AG20443 (cell line): ENCODE measurements at regions not wholly inside any gene's neighbourhood (a gene's known extent, or its start where the extent isn't known, plus 50 kb on each side); places are given as distances from the start of the nearest gene placed in this dataset.
"Not testable (repeated sequence)": the region's sequence is repeated elsewhere in the genome, so short reads cannot be mapped to it uniquely, and the experiment has no call there.

Experiments
- DNase-seq: peaks from one replicate; pipeline ENCODE4 v3.0.0; 2012; ENCODE audit warnings: low spot score, mixed read lengths

- DNase-seq: no peak
Measured at GRCh38 chr5:82644766-82645165, 366.6 kb upstream of the RPS23 start.

- DNase-seq: no peak
Measured at GRCh38 chr5:82644229-82644628, 366.1 kb upstream of the RPS23 start.

- DNase-seq: no peak
Measured at GRCh38 chr5:82642313-82642712, 364.2 kb upstream of the RPS23 start.

GRCh38 chr5:82641331-82642003, 363.3 kb upstream of the RPS23 start:
- peak; percentile 83 for DNase-seq

GRCh38 chr5:82640916-82641315, 362.8 kb upstream of the RPS23 start:
- no peak for DNase-seq

GRCh38 chr5:82639393-82640144, 361.4 kb upstream of the RPS23 start:
- DNase-seq: no peak

- DNase-seq: no peak
Measured at GRCh38 chr5:82636591-82636990, 358.4 kb upstream of the RPS23 start.

GRCh38 chr5:82635561-82636288, 357.6 kb upstream of the RPS23 start:
- no peak for DNase-seq

- DNase-seq: no peak
Measured at GRCh38 chr5:82628364-82628910, 350.3 kb upstream of the RPS23 start.

GRCh38 chr5:82626905-82627591, 348.9 kb upstream of the RPS23 start:
- not testable (repeated sequence) for DNase-seq

- DNase-seq: not testable (repeated sequence)
Measured at GRCh38 chr5:82626012-82626411, 347.9 kb upstream of the RPS23 start.

GRCh38 chr5:82624062-82624461, 345.9 kb upstream of the RPS23 start:
- DNase-seq: no peak

- no peak for DNase-seq
Measured at GRCh38 chr5:82622711-82623514, 344.8 kb upstream of the RPS23 start.

- no peak for DNase-seq
Measured at GRCh38 chr5:82622205-82622604, 344.1 kb upstream of the RPS23 start.

GRCh38 chr5:82620957-82621600, 342.9 kb upstream of the RPS23 start:
- DNase-seq: no peak

GRCh38 chr5:82619097-82619496, 340.9 kb upstream of the RPS23 start:
- no peak for DNase-seq

GRCh38 chr5:82614706-82615105, 336.6 kb upstream of the RPS23 start:
- no peak for DNase-seq

GRCh38 chr5:82613891-82614290, 335.7 kb upstream of the RPS23 start:
- no peak for DNase-seq

- DNase-seq: no peak
Measured at GRCh38 chr5:82610686-82611085, 332.5 kb upstream of the RPS23 start.

- DNase-seq: no peak
Measured at GRCh38 chr5:82605441-82605973, 327.4 kb upstream of the RPS23 start.
